Neural cell (in vitro differentiated cells): ENCODE measurements at regions not wholly inside any gene's neighbourhood (a gene's known extent, or its start where the extent isn't known, plus 50 kb on each side); places are given as distances from the start of the nearest gene placed in this dataset.

Source experiments
- EP300 ChIP-seq: fragments of 450-650 bp; conservative IDR thresholded peaks from 2 replicates; pipeline ENCODE4 v1.6.1; 2014; ENCODE audit warnings: antibody characterized with exemption, mild to moderate bottlenecking, moderate library complexity; ENCODE audit not compliant: poor library complexity, severe bottlenecking
- EZH2 ChIP-seq: fragments of 200-600, 300-800 bp; shearing (Covaris generic), sonication (generic); IDR thresholded peaks from 2 replicates; pipeline ENCODE4 v1.6.1; 2014; ENCODE audit warnings: antibody characterized with exemption, low read length, borderline replicate concordance, mild to moderate bottlenecking; ENCODE audit not compliant: insufficient read depth, poor library complexity, severe bottlenecking
- MXI1 ChIP-seq: fragments of 450-650 bp; conservative IDR thresholded peaks from 2 replicates; pipeline ENCODE4 v1.6.1; 2014; ENCODE audit warnings: antibody characterized with exemption, mild to moderate bottlenecking; ENCODE audit not compliant: poor library complexity, severe bottlenecking
- POLR2AphosphoS5 ChIP-seq: IDR thresholded peaks from 2 replicates; pipeline ENCODE4 v1.6.1; 2012
- RAD21 ChIP-seq: fragments of 450-650 bp; conservative IDR thresholded peaks from 2 replicates; pipeline ENCODE4 v1.6.1; 2014; ENCODE audit warnings: antibody characterized with exemption, mild to moderate bottlenecking, moderate library complexity
- TAF1 ChIP-seq: IDR thresholded peaks from 2 replicates; pipeline ENCODE4 v1.6.1; 2012; ENCODE audit warnings: low read depth
- TF ChIP-seq, protein P1 (sequence below): fragments of 450-650 bp; IDR thresholded peaks from 2 replicates; pipeline ENCODE4 v1.5.1; 2014; ENCODE audit warnings: antibody characterized with exemption, mild to moderate bottlenecking, moderate library complexity; ENCODE audit not compliant: poor library complexity, severe bottlenecking
- TF ChIP-seq, protein P2 (sequence below): IDR thresholded peaks from 2 replicates; pipeline ENCODE4 v1.6.1; 2012; ENCODE audit warnings: borderline replicate concordance

GRCh38 chr17:33515974-33516373 lies 222.9 kb upstream of the ASIC2 start:
- TF ChIP-seq, protein P1, sequence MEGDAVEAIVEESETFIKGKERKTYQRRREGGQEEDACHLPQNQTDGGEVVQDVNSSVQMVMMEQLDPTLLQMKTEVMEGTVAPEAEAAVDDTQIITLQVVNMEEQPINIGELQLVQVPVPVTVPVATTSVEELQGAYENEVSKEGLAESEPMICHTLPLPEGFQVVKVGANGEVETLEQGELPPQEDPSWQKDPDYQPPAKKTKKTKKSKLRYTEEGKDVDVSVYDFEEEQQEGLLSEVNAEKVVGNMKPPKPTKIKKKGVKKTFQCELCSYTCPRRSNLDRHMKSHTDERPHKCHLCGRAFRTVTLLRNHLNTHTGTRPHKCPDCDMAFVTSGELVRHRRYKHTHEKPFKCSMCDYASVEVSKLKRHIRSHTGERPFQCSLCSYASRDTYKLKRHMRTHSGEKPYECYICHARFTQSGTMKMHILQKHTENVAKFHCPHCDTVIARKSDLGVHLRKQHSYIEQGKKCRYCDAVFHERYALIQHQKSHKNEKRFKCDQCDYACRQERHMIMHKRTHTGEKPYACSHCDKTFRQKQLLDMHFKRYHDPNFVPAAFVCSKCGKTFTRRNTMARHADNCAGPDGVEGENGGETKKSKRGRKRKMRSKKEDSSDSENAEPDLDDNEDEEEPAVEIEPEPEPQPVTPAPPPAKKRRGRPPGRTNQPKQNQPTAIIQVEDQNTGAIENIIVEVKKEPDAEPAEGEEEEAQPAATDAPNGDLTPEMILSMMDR = no peak
- TF ChIP-seq EP300 (no peak), EZH2 (no peak), POLR2AphosphoS5 (no peak), MXI1 (no peak), RAD21 (no peak), TAF1 (no peak)
- TF ChIP-seq, protein P2, sequence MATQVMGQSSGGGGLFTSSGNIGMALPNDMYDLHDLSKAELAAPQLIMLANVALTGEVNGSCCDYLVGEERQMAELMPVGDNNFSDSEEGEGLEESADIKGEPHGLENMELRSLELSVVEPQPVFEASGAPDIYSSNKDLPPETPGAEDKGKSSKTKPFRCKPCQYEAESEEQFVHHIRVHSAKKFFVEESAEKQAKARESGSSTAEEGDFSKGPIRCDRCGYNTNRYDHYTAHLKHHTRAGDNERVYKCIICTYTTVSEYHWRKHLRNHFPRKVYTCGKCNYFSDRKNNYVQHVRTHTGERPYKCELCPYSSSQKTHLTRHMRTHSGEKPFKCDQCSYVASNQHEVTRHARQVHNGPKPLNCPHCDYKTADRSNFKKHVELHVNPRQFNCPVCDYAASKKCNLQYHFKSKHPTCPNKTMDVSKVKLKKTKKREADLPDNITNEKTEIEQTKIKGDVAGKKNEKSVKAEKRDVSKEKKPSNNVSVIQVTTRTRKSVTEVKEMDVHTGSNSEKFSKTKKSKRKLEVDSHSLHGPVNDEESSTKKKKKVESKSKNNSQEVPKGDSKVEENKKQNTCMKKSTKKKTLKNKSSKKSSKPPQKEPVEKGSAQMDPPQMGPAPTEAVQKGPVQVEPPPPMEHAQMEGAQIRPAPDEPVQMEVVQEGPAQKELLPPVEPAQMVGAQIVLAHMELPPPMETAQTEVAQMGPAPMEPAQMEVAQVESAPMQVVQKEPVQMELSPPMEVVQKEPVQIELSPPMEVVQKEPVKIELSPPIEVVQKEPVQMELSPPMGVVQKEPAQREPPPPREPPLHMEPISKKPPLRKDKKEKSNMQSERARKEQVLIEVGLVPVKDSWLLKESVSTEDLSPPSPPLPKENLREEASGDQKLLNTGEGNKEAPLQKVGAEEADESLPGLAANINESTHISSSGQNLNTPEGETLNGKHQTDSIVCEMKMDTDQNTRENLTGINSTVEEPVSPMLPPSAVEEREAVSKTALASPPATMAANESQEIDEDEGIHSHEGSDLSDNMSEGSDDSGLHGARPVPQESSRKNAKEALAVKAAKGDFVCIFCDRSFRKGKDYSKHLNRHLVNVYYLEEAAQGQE = no peak
